Neural cell (in vitro differentiated cells): ENCODE measurements at regions not wholly inside any gene's neighbourhood (a gene's known extent, or its start where the extent isn't known, plus 50 kb on each side); places are given as distances from the start of the nearest gene placed in this dataset.

Source experiments
- H2AFZ ChIP-seq: fragments of 200-600, 300-800 bp; sonication (generic), shearing (Covaris generic); 2 replicates; pipeline ENCODE4 v1.6.0; 2014; ENCODE audit warnings: low read depth, mild to moderate bottlenecking, antibody characterized with exemption, low read length, moderate library complexity
- H3F3A ChIP-seq: fragments of 200-600 bp; shearing (Covaris generic); 2 replicates; pipeline ENCODE4 v1.6.1; 2016; ENCODE audit warnings: mild to moderate bottlenecking, moderate library complexity, mixed read lengths, antibody characterized with exemption, low read length; ENCODE audit not compliant: insufficient read depth, poor library complexity, severe bottlenecking
- H3K27ac ChIP-seq: fragments of 200-600, 300-800 bp; sonication (generic), shearing (Covaris generic); 2 replicates; pipeline ENCODE4 v1.5.1; 2014; ENCODE audit warnings: mild to moderate bottlenecking, low read length, moderate library complexity
- H3K27me3 ChIP-seq: fragments of 300-800, 200-600 bp; sonication (generic), shearing (Covaris generic); 2 replicates; pipeline ENCODE4 v1.6.0; 2014; ENCODE audit warnings: mild to moderate bottlenecking, low read depth, low read length, moderate library complexity; ENCODE audit not compliant: insufficient read depth
- H3K36me3 ChIP-seq: fragments of 300-800, 200-600 bp; sonication (generic), shearing (Covaris generic); 2 replicates; pipeline ENCODE4 v1.5.1; 2014; ENCODE audit warnings: mild to moderate bottlenecking, antibody characterized with exemption, low read length, moderate library complexity; ENCODE audit not compliant: insufficient read depth
- H3K4me2 ChIP-seq: fragments of 300-800, 200-600 bp; sonication (generic), shearing (Covaris generic); 2 replicates; pipeline ENCODE4 v1.6.0; 2014; ENCODE audit warnings: mild to moderate bottlenecking, low read length
- H3K4me3 ChIP-seq: fragments of 300-800, 200-600 bp; sonication (generic), shearing (Covaris generic); 2 replicates; pipeline ENCODE4 v1.5.1; 2014; ENCODE audit warnings: mild to moderate bottlenecking, low read length, moderate library complexity
- H3K79me2 ChIP-seq: fragments of 200-600 bp; shearing (Covaris generic); replicated peaks from 2 replicates; pipeline ENCODE4 v1.6.0; 2014; ENCODE audit warnings: mild to moderate bottlenecking, low read length, moderate library complexity; ENCODE audit not compliant: insufficient read depth
- H3K9ac ChIP-seq: fragments of 300-800, 200-600 bp; sonication (generic), shearing (Covaris generic); 2 replicates; pipeline ENCODE4 v1.6.1; 2016; ENCODE audit warnings: mild to moderate bottlenecking, low read length, mixed read lengths
- H3K9me2 ChIP-seq: fragments of 200-600 bp; shearing (Covaris generic); 2 replicates; pipeline ENCODE4 v1.6.1; 2016; ENCODE audit warnings: mild to moderate bottlenecking, low read length, mixed read lengths; ENCODE audit not compliant: insufficient read depth
- H3K9me3 ChIP-seq: fragments of 200-600, 300-800 bp; sonication (generic), shearing (Covaris generic); 2 replicates; pipeline ENCODE4 v1.6.1; 2016; ENCODE audit warnings: mild to moderate bottlenecking, mixed run types, low read length, moderate library complexity, mixed read lengths
- H4K20me1 ChIP-seq: fragments of 200-600 bp; shearing (Covaris generic); 2 replicates; pipeline ENCODE4 v1.6.1; 2016; ENCODE audit warnings: mild to moderate bottlenecking, mixed run types; ENCODE audit not compliant: insufficient read depth
- EP300 ChIP-seq: fragments of 450-650 bp; conservative IDR thresholded peaks from 2 replicates; pipeline ENCODE4 v1.6.1; 2014; ENCODE audit warnings: antibody characterized with exemption, mild to moderate bottlenecking, moderate library complexity; ENCODE audit not compliant: poor library complexity, severe bottlenecking
- EZH2 ChIP-seq: fragments of 200-600, 300-800 bp; shearing (Covaris generic), sonication (generic); IDR thresholded peaks from 2 replicates; pipeline ENCODE4 v1.6.1; 2014; ENCODE audit warnings: antibody characterized with exemption, low read length, borderline replicate concordance, mild to moderate bottlenecking; ENCODE audit not compliant: insufficient read depth, poor library complexity, severe bottlenecking
- MXI1 ChIP-seq: fragments of 450-650 bp; conservative IDR thresholded peaks from 2 replicates; pipeline ENCODE4 v1.6.1; 2014; ENCODE audit warnings: antibody characterized with exemption, mild to moderate bottlenecking; ENCODE audit not compliant: poor library complexity, severe bottlenecking
- POLR2AphosphoS5 ChIP-seq: IDR thresholded peaks from 2 replicates; pipeline ENCODE4 v1.6.1; 2012
- RAD21 ChIP-seq: fragments of 450-650 bp; conservative IDR thresholded peaks from 2 replicates; pipeline ENCODE4 v1.6.1; 2014; ENCODE audit warnings: antibody characterized with exemption, mild to moderate bottlenecking, moderate library complexity
- REST ChIP-seq: IDR thresholded peaks from 2 replicates; pipeline ENCODE4 v1.6.1; 2012; ENCODE audit warnings: borderline replicate concordance
- SMC3 ChIP-seq: fragments of 450-650 bp; conservative IDR thresholded peaks from 2 replicates; pipeline ENCODE4 v1.6.1; 2014; ENCODE audit warnings: antibody characterized with exemption, mild to moderate bottlenecking, moderate library complexity; ENCODE audit not compliant: poor library complexity
- TAF1 ChIP-seq: IDR thresholded peaks from 2 replicates; pipeline ENCODE4 v1.6.1; 2012; ENCODE audit warnings: low read depth
- TF ChIP-seq, protein P1 (sequence below): fragments of 450-650 bp; IDR thresholded peaks from 2 replicates; pipeline ENCODE4 v1.5.1; 2014; ENCODE audit warnings: antibody characterized with exemption, mild to moderate bottlenecking, moderate library complexity; ENCODE audit not compliant: poor library complexity, severe bottlenecking

DNA sequence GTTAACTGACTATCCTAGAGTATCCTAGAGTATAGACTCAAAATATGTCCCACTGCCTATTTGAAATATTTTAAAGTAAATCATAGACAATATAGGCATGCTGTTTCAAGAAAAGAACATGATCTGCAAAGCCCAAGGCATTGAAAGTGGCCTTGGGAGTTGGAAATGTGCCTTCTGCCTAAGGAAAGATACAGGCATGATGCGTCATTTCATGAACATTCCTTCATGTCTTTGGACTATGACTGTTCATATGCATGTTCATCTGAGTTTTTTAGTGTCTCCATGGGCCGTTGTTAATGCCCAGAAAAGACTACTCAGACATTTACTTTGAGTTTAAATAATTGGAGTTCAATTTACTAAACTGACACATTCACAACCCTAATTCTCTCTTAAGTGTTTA, 69.7 kb upstream of the PRDM11 start:
- peaks cover 3% of the 10 kb centered on the region for H3F3A ChIP-seq
- no peaks in the 10 kb centered on the region for H3K9me2 ChIP-seq
- H2AFZ ChIP-seq, result no peak overlapping the region
- H3K9me3 ChIP-seq, result no peaks in the 10 kb centered on the region
- H3K36me3 ChIP-seq, result no peaks in the 10 kb centered on the region
- H3K4me3 ChIP-seq, result no peak overlapping the region
- no peaks in the 10 kb centered on the region for H3K27me3 ChIP-seq
- H3K79me2 ChIP-seq, result no peaks in the 10 kb centered on the region
- no peaks in the 10 kb centered on the region for H4K20me1 ChIP-seq
- H3K27ac ChIP-seq, result no peak overlapping the region
- no peak overlapping the region for H3K9ac ChIP-seq
- H3K4me2 ChIP-seq, result no peak overlapping the region
- TF ChIP-seq, protein P1, sequence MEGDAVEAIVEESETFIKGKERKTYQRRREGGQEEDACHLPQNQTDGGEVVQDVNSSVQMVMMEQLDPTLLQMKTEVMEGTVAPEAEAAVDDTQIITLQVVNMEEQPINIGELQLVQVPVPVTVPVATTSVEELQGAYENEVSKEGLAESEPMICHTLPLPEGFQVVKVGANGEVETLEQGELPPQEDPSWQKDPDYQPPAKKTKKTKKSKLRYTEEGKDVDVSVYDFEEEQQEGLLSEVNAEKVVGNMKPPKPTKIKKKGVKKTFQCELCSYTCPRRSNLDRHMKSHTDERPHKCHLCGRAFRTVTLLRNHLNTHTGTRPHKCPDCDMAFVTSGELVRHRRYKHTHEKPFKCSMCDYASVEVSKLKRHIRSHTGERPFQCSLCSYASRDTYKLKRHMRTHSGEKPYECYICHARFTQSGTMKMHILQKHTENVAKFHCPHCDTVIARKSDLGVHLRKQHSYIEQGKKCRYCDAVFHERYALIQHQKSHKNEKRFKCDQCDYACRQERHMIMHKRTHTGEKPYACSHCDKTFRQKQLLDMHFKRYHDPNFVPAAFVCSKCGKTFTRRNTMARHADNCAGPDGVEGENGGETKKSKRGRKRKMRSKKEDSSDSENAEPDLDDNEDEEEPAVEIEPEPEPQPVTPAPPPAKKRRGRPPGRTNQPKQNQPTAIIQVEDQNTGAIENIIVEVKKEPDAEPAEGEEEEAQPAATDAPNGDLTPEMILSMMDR, result no peak
- TF ChIP-seq POLR2AphosphoS5 (no peak), SMC3 (no peak), MXI1 (no peak), RAD21 (no peak), REST (no peak), TAF1 (no peak), EP300 (no peak), EZH2 (no peak)

GRCh38 chr11:45078236-45079074, 68.0 kb upstream of the PRDM11 start:
- no peak overlapping the region for H2AFZ ChIP-seq
- no peak overlapping the region for H3K27ac ChIP-seq
- H3K36me3 ChIP-seq, result no peaks in the 10 kb centered on the region
- H3K9me2 ChIP-seq, result no peaks in the 10 kb centered on the region
- TF ChIP-seq POLR2AphosphoS5 (peak; percentile 35), EZH2 (no peak), SMC3 (no peak), EP300 (peak; percentile 42)
- TF ChIP-seq, protein P1, result no peak
- no peaks in the 10 kb centered on the region for H3K79me2 ChIP-seq
- peaks cover 3% of the 10 kb centered on the region for H3F3A ChIP-seq
- H3K9ac ChIP-seq, result no peak overlapping the region
- H3K4me3 ChIP-seq, result no peak overlapping the region
- H4K20me1 ChIP-seq, result no peaks in the 10 kb centered on the region
- no peaks in the 10 kb centered on the region for H3K27me3 ChIP-seq
- no peak overlapping the region for H3K4me2 ChIP-seq
- no peaks in the 10 kb centered on the region for H3K9me3 ChIP-seq
